PC-3 (cell line): ENCODE measurements at regions not wholly inside any gene's neighbourhood (a gene's known extent, or its start where the extent isn't known, plus 50 kb on each side); places are given as distances from the start of the nearest gene placed in this dataset.

ENCODE experiments used
- ATAC-seq: fragments of 200-7000 bp; cut with Tn5 transposase; 2 replicates; pipeline ENCODE4 v1.9.1; 2020; ENCODE audit warnings: mild to moderate bottlenecking, moderate library complexity
- BruUV-seq: library from RNA; stranded (reverse); fragments of 400-500 nt; replicated peaks from 2 replicates; lab custom pipeline; 2021; lab: Mats Ljungman, UMichigan
- CTCF ChIA-PET: fragments of 300-600 bp; sonication (Branson Sonifier 250); formaldehyde crosslinking; loops from one replicate; lab custom pipeline; 2022; ENCODE audit warnings: antibody characterized with exemption; lab: Charles Lee
- POLR2A ChIA-PET: fragments of 300-600 bp; sonication (Branson Sonifier 250); formaldehyde crosslinking; loops from one replicate; lab custom pipeline; 2022; ENCODE audit warnings: antibody characterized with exemption; ENCODE audit not compliant: unreplicated experiment; lab: Charles Lee
- DNase-seq: peaks from one replicate; pipeline ENCODE4 v3.0.0-alpha.2; 2015
- H2AFZ ChIP-seq: fragments of 300-600 bp; sonication (generic); 2 replicates; pipeline ENCODE4 v1.6.0; 2016; ENCODE audit warnings: antibody characterized with exemption, low read length
- H3F3A ChIP-seq: fragments of 300-600 bp; sonication (generic); one replicate; pipeline ENCODE4 v1.6.0; 2017; ENCODE audit warnings: antibody characterized with exemption, low read length, control low read depth, mild to moderate bottlenecking; ENCODE audit not compliant: unreplicated experiment
- H3K27ac ChIP-seq: fragments of 300-600 bp; sonication (generic); 2 replicates; pipeline ENCODE4 v1.5.1; 2016; ENCODE audit warnings: mild to moderate bottlenecking, low read length
- H3K27me3 ChIP-seq: fragments of 300-600 bp; sonication (generic); 2 replicates; pipeline ENCODE4 v1.6.1; 2016; ENCODE audit warnings: low read length, mixed read lengths
- H3K36me3 ChIP-seq: fragments of 300-600 bp; sonication (generic); 2 replicates; pipeline ENCODE4 v1.6.1; 2016; ENCODE audit warnings: low read depth, mixed run types, low read length, mixed read lengths
- H3K4me1 ChIP-seq: fragments of 300-600 bp; sonication (generic); 2 replicates; pipeline ENCODE4 v1.5.1; 2016; ENCODE audit warnings: low read length; ENCODE audit not compliant: insufficient read depth
- H3K4me2 ChIP-seq: fragments of 300-600 bp; sonication (generic); 2 replicates; pipeline ENCODE4 v1.6.0; 2016; ENCODE audit warnings: low read length
- H3K4me3 ChIP-seq: fragments of 300-600 bp; sonication (generic); 2 replicates; pipeline ENCODE4 v1.5.1; 2016; ENCODE audit warnings: mild to moderate bottlenecking, low read length, mixed read lengths
- H3K79me2 ChIP-seq: fragments of 300-600 bp; sonication (generic); 2 replicates; pipeline ENCODE4 v1.6.1; 2017; ENCODE audit warnings: low read length, mixed read lengths
- H3K9ac ChIP-seq: fragments of 300-600 bp; sonication (generic); 2 replicates; pipeline ENCODE4 v1.6.0; 2016; ENCODE audit warnings: mild to moderate bottlenecking, low read length
- H3K9me2 ChIP-seq: fragments of 300-600 bp; sonication (generic); replicated peaks from 2 replicates; pipeline ENCODE4 v1.6.1; 2016; ENCODE audit warnings: mixed run types, low read length, mixed read lengths
- H3K9me3 ChIP-seq: fragments of 300-600 bp; sonication (generic); 2 replicates; pipeline ENCODE4 v1.6.1; 2016; ENCODE audit warnings: low read length, mixed read lengths
- H4K20me1 ChIP-seq: fragments of 300-600 bp; sonication (generic); 2 replicates; pipeline ENCODE4 v1.6.1; 2016; ENCODE audit warnings: low read length, mixed read lengths
- CTCF ChIP-seq: fragments of 300-600 bp; sonication (generic); conservative IDR thresholded peaks from 2 replicates; pipeline ENCODE4 v1.5.1; 2017; ENCODE audit warnings: antibody characterized with exemption, low read depth, mild to moderate bottlenecking, low read length
- EZH2 ChIP-seq: fragments of 300-600 bp; sonication (generic); IDR thresholded peaks from one replicate; pipeline ENCODE4 v1.6.1; 2017; ENCODE audit warnings: antibody characterized with exemption, mild to moderate bottlenecking, low read length; ENCODE audit not compliant: unreplicated experiment
- EZH2phosphoT487 ChIP-seq: fragments of 300-600 bp; sonication (generic); IDR thresholded peaks from 2 replicates; pipeline ENCODE4 v1.6.1; 2018; ENCODE audit warnings: mild to moderate bottlenecking, antibody characterized with exemption, low read length, borderline replicate concordance
- intact Hi-C: fragments of 100-400 bp; cut with micrococcal nuclease; formaldehyde crosslinking; loops from 2 replicates; pipeline ENCODE4 v1.9.0; 2023

GRCh38 chr7:45400680-45401079 is 173.5 kb upstream of the ADCY1 start:
- Histone ChIP-seq H2AFZ (no peak overlapping the region), H3K9ac (no peak overlapping the region), H3K27me3 (no peaks in the 10 kb centered on the region), H3K4me2 (no peak overlapping the region), H3K79me2 (no peaks in the 10 kb centered on the region), H3K9me2 (no peaks in the 10 kb centered on the region), H4K20me1 (no peaks in the 10 kb centered on the region), H3K9me3 (no peaks in the 10 kb centered on the region), H3K36me3 (no peaks in the 10 kb centered on the region; the same call in 1 of the 2 replicates), H3K4me3 (no peak overlapping the region), H3K27ac (no peak overlapping the region), H3K4me1 (peaks cover 30% of the 10 kb centered on the region), H3F3A (no peaks in the 10 kb centered on the region)
- TF ChIP-seq EZH2phosphoT487 = no peak
- TF ChIP-seq EZH2 = no peak
- no peak for TF ChIP-seq CTCF
- no peak for ATAC-seq
- no TSS peak for BruUV-seq
- peak; percentile 51 for DNase-seq
- POLR2A ChIA-PET = no interaction called here
- intact Hi-C loops = no loop called here
- CTCF ChIA-PET = no interaction called here

DNA sequence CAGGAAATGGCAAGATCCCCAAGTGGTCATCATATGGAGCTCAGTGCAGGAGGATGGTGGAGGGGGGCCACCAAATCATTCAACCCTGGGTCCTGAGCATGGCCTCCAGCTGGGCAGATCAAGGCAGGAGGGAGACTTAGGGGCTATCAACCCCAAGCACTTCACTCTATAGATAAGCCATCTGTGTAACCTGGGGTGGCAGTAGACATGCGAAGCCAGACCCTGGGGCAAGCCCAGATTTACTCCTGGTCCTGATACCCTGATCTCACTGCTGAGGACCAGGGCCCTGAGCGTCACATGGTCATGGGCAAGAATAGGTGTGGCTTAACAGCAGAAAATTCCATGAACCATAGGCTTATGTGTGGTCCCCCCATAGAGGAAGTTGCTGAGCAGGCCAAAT is 173.0 kb upstream of the ADCY1 start:
- Histone ChIP-seq H3K36me3 (no peaks in the 10 kb centered on the region; the same call in 1 of the 2 replicates), H3F3A (no peaks in the 10 kb centered on the region), H3K4me2 (no peak overlapping the region), H3K9me3 (no peaks in the 10 kb centered on the region), H3K4me3 (no peak overlapping the region), H3K9ac (no peak overlapping the region), H2AFZ (no peak overlapping the region), H3K9me2 (no peaks in the 10 kb centered on the region), H4K20me1 (no peaks in the 10 kb centered on the region), H3K27me3 (no peaks in the 10 kb centered on the region), H3K4me1 (peaks cover 32% of the 10 kb centered on the region), H3K27ac (no peak overlapping the region), H3K79me2 (no peaks in the 10 kb centered on the region)
- TF ChIP-seq EZH2phosphoT487 (no peak), CTCF (no peak), EZH2 (no peak)
- POLR2A ChIA-PET = no interaction called here
- intact Hi-C loops = no loop called here
- CTCF ChIA-PET = no interaction called here
- no TSS peak for BruUV-seq
- DNase-seq = no peak
- ATAC-seq = no peak

DNA sequence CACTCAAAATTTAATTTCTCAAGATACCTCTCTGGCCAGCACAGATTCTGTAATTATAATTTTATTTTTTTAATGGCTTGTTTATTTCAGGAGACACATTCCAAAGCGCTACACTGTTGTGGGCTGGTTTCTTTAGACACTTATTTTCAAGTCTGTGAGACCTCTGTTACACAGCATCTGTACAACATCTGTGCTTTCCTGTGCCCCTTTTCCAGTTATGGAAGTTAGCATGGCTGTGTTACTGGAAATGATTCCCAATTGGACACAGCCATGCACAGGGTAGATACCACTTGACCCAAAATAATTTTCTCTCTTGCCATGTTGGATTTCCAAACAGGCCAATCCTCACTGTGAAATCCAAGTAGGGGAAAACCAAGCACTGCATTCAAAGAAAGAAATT is 172.3 kb upstream of the ADCY1 start:
- ChIA-PET CTCF (no interaction called here), POLR2A (no interaction called here)
- ATAC-seq = no peak
- no peaks in the 10 kb centered on the region for H3K9me2 ChIP-seq
- H3K4me2 ChIP-seq = 0 out of 2 replicates have a peak overlapping the region, but pooled peaks have one; percentile 75
- H3K27me3 ChIP-seq = no peaks in the 10 kb centered on the region
- no peak for DNase-seq
- no peak overlapping the region for H3K4me3 ChIP-seq
- H3F3A ChIP-seq = no peaks in the 10 kb centered on the region
- TF ChIP-seq CTCF (no peak), EZH2phosphoT487 (no peak), EZH2 (no peak)
- no peaks in the 10 kb centered on the region; the same call in 1 of the 2 replicates for H3K36me3 ChIP-seq
- no TSS peak for BruUV-seq
- H3K79me2 ChIP-seq = no peaks in the 10 kb centered on the region
- H3K9me3 ChIP-seq = no peaks in the 10 kb centered on the region
- no peak overlapping the region for H2AFZ ChIP-seq
- H3K4me1 ChIP-seq = peaks cover 32% of the 10 kb centered on the region
- peak overlapping the region; percentile 89 for H3K27ac ChIP-seq
- H4K20me1 ChIP-seq = no peaks in the 10 kb centered on the region
- H3K9ac ChIP-seq = peak overlapping the region; percentile 13; the same call in 1 of the 2 replicates
- intact Hi-C loops = no loop called here
